ENCODE measurements at regions not wholly inside any gene's neighbourhood (a gene's known extent, or its start where the extent isn't known, plus 50 kb on each side); places are given as distances from the start of the nearest gene placed in this dataset.

- TF ChIP-seq GATA2 (IDR thresholded peaks at IDR 0.05; ENCODE audit: low read depth, low read length), result no peak
- TF ChIP-seq GATA3 (IDR thresholded peaks at IDR 0.05; ENCODE audit: low read depth, low read length), result no peak
Observed at GRCh38 chr7:84393786-84394185, 199.2 kb upstream of the SEMA3A start.

Data from SH-SY5Y (cell line).